Thyroid gland (tissue), 4 donors: ENCODE measurements at regions not wholly inside any gene's neighbourhood (a gene's known extent, or its start where the extent isn't known, plus 50 kb on each side); places are given as distances from the start of the nearest gene placed in this dataset.

Experiments
- POLR2A ChIP-seq, 2 donors: fragments of 450-650 bp; IDR thresholded peaks; one replicate each; pipeline ENCODE4 v1.6.1; 2017; ENCODE audit warnings: antibody characterized with exemption in 2 of 2, mild to moderate bottlenecking in 2 of 2, moderate library complexity in 1 of 2
- TF ChIP-seq, protein P1 (sequence below), 6 experiments: fragments of 200-600 bp in 3 of 6; fragments of 450-650 bp in 3 of 6; sonication (generic) in 3 of 6; IDR thresholded peaks; one replicate each; pipeline ENCODE4 v1.5.1; 2016 to 2019; ENCODE audit warnings: antibody characterized with exemption in 6 of 6, mild to moderate bottlenecking in 2 of 6, inconsistent platforms in 1 of 6, moderate library complexity in 1 of 6

DNA sequence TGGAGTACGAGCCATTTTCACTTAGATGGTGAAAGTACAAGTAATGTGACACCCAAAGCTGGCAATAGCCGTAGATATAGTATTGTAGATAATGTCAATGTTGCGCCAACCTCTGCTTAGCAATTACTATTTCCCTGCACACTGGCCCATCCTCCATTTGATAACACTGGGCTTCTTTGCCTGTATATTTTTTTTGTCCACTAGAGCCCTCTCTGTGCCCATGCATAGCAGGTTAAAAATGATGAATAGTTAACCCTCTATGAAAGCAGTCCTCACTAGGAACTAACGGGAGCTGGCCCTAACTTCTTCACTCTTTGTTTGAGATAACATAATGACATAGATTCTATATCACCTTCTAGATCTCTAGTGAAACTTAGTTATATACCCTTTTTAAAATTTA lies 416.8 kb downstream of the TUSC1 start:
- no peak for TF ChIP-seq POLR2A (IDR thresholded peaks at IDR 0.05)
- TF ChIP-seq, protein P1, sequence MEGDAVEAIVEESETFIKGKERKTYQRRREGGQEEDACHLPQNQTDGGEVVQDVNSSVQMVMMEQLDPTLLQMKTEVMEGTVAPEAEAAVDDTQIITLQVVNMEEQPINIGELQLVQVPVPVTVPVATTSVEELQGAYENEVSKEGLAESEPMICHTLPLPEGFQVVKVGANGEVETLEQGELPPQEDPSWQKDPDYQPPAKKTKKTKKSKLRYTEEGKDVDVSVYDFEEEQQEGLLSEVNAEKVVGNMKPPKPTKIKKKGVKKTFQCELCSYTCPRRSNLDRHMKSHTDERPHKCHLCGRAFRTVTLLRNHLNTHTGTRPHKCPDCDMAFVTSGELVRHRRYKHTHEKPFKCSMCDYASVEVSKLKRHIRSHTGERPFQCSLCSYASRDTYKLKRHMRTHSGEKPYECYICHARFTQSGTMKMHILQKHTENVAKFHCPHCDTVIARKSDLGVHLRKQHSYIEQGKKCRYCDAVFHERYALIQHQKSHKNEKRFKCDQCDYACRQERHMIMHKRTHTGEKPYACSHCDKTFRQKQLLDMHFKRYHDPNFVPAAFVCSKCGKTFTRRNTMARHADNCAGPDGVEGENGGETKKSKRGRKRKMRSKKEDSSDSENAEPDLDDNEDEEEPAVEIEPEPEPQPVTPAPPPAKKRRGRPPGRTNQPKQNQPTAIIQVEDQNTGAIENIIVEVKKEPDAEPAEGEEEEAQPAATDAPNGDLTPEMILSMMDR (IDR thresholded peaks at IDR 0.05), result no peak
